HG02759 (cell line): ENCODE measurements at regions not wholly inside any gene's neighbourhood (a gene's known extent, or its start where the extent isn't known, plus 50 kb on each side); places are given as distances from the start of the nearest gene placed in this dataset.
"Not testable (repeated sequence)": the region's sequence is repeated elsewhere in the genome, so short reads cannot be mapped to it uniquely, and the experiment has no call there.

ENCODE experiments used
- ATAC-seq: cut with Tn5 transposase; IDR thresholded peaks from one replicate; pipeline ENCODE4 v1.9.1; 2021; ENCODE audit warnings: mild to moderate bottlenecking, moderate library complexity; ENCODE audit not compliant: unreplicated experiment

DNA sequence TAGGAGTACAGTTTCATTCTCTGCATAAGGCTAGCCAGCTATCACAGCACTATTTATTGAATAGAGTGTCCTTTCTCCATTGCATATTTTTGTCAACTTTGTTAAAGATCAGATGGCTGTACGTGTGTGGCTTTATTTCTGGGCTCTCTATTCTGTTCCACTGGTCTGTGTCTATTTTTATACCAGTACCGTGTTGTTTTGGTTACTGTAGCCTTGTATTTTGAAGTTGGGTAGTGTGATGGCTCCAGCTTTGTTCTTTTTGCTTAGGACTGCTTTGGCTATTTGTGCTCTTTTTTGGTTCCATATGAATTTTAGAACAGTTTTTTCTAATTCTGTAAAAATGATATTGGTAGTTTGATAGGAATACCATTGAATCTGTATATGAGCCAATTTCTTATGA is 182.1 kb upstream of the DIAPH2 start:
- ATAC-seq, result no peak

DNA sequence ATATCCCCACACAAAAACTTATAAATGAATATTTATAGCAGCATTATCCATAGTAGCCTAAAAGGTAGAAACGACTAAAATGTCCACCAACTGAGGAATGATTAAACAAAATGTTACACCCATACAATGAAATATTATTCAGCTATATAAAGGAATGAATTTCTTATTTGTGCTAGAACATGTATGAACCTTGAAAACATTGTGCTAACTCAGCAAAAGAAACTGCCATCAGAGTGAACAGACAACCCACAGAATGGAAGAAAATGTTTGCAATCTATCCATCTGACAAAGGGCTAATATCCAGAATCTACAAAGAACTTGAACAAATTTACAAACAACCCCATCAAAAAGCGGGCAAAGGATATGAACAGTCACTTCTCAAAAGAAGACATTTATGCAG is 155.3 kb upstream of the DIAPH2 start:
- not testable (repeated sequence) for ATAC-seq

DNA sequence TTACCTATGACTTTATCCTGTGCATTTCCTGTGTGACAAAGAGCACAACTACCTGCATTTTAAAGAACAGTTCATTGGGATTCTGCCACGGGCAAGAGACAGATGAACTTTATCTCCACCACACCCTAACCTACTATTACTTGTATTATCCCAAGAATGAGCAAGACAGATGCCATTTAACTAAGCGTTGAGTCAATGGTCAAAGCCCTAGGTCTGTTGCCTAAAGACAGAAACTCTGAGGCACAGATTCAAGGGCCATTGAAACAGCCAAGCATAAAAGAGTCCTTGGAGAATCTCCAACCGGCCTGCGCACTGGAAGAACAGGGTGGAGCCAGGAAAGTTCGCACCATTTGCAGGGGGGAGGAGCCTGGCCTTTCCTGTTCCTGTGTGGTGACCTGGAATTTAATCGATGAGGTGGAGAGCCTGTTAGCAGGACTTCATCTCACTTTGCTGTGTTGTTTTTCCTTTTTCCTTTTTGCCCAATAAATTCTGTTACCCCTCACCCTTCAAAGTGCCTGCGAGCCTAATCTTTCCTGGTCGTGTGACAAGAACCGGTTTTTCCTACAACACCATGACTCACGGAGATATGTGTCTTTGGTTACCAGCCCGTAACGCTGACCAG is 146.4 kb upstream of the DIAPH2 start:
- ATAC-seq, result no peak

DNA sequence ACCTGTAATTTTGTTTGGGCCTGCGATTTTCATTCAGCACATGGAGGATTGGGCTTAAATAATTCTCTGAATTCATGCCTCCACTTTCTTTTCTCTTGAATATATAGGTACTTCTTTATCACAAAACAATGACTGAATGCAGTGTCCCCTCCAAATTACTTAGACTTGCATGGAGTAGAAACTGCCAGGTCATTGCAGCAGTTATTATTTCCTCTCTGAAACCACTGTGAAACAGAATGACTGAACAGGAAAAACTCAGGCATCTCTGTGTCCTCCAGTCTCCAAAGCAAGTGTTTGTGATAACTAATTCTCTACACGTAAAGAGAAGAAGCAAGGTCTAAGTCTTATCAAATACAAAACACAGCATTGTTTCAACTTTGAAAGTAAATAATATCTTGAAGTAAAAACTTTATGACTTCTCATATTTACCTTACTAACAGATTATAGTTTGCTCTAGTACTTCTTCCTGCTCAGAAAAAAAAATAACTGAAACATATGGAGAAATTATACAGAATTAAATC is 144.5 kb upstream of the DIAPH2 start:
- ATAC-seq, result no peak

DNA sequence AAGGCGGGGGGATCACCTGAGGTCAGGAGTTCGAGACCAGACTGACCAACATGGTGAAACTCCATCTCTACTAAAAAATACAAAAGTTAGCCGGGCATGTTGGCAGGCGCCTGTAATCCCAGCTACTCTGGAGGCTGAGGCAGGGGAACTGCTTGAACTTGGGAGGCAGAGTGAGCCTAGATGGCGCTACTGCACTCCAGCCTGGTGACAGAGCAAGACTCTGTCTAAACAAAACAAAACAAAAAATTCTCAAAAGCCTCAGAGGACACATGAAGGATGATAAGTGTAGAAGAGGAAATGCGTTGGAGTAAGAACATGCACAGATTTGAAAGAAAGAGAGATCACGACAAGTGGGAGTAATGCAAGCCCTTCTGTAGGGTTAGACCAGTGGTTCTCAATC is 138.4 kb upstream of the DIAPH2 start:
- ATAC-seq, result not testable (repeated sequence)

DNA sequence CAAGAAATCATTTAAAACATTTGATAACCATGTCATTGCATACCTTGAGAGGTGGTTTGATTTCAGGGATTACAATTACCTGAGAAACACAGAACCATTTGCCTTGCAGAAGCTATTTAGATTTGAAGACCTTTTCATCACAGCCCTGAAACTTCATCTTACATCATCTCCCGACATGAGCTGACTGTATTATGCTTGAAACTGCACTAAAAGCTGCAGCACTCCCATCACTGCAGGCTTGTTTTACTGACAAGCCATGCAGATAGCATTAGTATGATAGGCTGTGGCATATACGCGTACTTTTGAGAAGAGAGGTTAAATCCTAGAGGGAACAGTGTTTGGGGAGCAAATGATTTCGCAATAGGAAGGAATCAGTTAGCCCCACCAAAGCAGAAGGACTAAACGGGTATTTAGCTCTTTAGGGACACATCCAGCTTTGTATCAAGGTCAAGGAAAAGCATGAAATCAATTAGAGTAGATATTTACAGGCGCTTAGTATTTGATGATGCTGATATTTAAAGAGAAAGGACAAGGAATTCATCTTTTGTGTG is 133.2 kb upstream of the DIAPH2 start:
- ATAC-seq, result no peak

DNA sequence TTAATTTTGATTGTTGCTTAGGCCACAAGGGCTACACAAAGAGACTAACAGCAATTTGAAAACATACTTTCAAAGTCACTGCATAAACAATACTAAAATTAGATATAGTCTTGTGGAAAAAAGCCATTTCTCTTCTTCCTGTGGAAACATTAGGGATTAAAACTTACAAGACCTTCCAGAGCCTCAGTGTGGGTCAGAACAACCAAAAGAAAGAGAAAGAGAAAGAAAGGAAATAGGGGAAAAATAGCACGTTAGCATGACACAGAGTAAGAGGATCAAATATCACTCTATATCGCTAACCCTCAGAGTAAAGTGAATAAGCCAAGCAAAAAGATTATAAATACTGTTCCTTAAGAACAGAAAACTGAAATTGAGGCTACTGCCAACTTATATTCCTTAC is 127.8 kb upstream of the DIAPH2 start:
- ATAC-seq, result no peak

DNA sequence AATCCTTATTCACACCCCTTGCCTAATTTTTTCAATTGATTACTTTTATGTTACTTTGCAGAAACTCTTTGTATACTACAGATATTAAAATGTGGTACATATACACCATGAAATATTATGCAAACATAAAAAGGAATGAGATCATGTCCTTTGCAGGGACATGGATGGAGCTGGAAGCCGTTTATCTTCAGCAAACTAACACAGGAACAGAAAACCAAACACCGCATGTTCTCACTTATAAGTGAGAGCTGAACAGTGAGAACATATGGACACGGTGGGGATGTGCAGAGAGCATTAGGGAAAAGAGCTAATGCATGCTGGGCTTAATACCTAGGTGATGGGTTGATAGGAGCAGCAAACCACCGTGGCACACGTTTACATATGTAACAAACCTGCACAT is 123.5 kb upstream of the DIAPH2 start:
- ATAC-seq, result not testable (repeated sequence)

DNA sequence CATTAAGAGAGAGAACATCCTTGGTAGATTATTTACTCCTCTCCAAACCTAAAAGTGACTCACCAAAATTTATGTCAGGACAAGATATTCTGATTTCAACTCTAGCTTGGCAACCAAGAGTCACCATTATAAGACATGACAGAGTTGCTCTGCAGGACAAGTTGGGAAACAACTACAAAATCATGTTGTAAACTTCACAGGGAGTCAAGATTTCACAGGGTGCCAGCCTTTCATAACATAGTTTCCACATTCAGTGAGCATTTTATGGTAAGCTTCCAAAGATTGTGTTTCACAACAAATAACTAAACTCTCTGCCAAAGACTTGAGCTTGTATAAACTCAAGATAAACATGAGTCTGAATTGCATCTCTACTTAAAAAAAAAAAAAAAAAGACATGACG is 121.0 kb upstream of the DIAPH2 start:
- ATAC-seq, result no peak

DNA sequence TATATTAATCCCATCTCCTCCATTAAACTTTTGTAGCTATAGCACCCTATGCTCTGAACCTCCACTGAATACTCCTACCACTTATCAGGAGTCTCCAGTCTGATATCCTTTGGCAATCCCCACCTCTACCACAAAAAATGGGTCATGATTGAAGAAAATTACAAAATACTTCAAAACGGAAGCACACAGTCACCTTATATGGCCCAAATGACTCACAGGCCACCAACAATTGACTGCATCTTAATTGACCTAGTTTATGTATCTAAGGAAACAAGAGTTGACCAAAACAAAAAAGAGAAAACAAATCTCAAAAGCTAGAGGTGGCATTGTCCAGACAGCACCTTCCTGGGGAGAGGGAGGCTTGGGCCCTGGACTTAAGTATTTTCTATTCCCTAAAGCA is 120.0 kb upstream of the DIAPH2 start:
- no peak for ATAC-seq

DNA sequence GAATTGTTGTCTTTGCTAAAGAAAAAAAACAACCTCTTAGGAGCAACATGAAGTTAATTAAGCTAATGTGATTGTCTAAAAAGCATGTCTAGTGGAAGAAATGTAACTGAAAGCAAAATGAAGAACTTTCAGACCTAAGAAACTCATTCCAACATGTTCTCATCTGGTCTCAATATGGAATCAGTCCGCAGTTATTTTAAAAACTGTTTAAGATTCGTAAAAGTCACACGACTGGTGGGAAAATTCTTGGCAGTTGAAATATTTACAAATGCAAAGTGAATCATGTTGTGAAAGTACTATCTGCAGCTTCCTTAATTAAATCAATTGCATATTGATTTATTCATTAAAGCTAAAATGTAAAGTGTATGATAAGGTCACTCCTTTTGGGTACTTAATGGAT is 117.8 kb upstream of the DIAPH2 start:
- no peak for ATAC-seq

DNA sequence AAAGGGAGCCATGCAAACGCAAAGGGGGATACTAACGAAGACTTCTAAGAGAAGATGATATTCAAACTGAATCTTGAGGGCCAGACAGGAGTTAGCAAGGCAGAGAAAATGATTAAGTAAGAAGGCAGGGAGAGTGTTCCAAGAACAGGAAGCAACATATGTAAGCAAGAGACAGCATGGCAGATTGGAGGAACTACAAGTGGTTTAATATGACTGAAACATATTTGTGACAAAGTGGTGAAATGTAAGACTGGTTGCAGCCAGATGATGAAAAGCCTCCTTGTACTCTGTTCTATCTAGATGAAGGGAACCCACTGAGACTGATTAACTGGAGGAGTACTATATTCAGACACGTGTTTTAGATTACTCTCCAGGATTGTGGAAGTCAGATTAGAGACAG is 116.6 kb upstream of the DIAPH2 start:
- ATAC-seq, result no peak

DNA sequence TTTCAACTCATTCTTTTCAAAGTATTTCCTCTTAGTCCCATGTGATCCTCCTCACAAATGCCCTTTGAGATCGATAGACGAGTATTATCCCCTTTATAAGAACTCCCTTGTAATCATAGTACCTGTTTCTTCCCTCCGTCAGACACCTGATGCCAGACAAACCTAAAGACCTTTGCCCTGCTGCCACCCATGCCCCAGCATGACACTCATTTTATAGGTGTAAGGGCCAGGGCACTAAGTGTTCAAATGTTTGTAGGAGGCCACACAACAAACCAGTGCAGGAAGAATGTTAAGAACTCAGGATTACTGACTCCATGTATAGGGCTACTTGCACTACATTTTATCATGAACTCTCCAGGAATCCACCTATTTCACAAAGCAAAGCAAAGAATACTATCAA is 115.6 kb upstream of the DIAPH2 start:
- no peak for ATAC-seq

DNA sequence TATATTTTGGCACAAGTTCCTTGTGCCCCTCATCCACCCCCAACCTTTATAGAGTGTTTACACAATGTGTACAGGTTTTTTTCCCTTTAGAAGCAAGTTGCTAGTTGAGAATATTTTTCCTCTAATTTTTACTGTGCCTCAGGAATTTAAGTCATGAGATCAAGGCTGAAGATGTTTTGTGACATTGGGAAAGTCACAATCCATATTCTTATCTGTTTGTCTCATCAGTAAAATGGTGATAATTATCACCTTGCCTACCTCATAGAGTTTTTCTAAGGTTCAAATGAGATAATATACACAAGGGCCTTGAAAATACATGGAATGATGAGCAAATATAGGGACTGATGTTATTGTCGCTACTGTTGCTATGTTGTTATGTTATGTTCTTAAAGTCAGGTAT is 109.6 kb upstream of the DIAPH2 start:
- ATAC-seq, result no peak

DNA sequence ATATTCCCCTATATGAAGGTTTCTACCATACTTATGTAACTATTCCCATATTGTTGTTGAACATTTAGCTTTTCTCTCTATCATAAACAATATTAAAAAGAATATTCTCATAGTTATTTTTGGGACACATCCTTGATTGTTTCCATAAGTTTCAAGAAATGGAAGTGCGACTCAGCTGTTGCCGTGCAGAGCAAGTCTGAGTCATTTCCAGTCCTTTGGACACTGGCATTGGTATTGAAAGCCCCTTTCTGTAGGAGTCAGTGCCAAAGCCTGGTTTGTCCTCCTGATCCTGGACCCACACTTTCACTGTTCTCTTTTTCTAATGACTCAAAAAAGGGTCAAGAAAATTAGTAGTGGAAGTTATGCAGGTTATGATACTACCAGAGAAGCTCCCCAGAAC is 108.3 kb upstream of the DIAPH2 start:
- no peak for ATAC-seq

DNA sequence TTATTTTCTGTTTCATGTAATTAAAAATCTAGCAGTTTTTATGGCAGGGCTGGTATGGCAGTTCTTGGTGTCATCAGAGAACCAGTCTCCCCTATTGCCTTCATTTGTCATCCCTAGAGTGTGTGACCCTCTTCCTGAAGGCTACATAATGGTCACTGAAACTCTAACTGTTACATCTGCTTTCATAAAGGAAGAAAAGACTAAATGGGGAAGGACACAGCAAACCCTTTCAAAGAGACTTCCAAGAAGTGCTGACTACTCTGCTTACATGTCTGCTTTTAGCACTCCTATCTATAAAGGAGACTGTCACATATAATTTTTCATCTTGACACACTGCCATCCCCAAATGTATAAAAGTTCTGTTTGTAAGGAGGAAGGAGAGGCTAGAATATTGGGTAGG is 105.9 kb upstream of the DIAPH2 start:
- ATAC-seq, result no peak

DNA sequence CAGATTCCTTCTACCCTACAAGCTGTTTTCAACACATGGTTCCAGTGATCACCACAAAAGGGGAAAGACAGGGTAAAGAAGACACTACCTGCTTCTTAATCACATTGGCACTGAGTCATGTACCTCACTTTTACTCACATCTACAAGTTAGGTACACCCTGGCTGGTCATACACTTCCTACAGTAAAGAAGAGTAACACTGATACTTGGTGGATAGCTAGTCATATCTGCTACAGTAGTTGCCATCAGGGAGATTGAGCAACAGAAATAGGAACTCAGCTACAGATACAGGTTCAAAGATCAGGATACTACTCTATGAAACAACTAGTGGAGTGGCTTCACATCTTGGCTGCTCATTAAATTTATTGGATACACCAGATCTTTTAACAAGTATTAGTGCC is 105.4 kb upstream of the DIAPH2 start:
- no peak for ATAC-seq

DNA sequence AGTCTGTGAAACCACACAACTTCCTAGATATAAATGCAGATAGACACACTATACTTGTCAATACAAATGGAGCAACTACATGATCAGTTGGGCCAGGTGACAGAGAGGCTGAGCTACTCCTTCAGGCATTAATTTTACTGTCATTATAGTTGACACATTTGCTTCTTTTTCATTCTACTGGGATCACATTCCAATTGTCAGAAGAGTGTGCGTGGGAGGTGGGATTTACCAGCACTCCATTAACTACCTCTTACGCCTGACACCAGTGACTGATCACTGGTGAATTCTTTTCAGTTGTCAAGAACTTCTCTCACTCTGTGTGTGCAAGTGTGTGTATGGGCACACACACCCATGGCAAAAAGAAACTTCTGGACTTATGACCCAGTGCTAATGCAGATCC is 94.2 kb upstream of the DIAPH2 start:
- no peak for ATAC-seq

DNA sequence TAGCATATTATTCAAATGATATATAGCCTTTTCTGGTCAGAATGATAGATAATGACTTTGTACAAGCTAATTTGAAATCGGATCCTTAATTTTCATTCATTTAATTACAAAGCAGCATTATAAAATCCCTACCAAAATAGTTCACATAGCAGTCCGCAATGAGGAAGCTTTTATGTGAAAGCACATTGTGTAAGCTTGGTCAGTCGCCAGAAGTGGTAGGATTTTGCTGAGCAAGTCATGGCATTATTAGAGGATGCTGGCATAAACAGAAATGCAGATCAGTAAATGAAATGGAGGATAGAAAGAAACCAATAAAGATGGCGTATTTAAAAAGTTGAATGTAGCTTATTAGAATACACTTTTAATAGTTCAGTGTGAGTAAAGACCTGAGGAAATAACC is 93.2 kb upstream of the DIAPH2 start:
- ATAC-seq, result no peak

DNA sequence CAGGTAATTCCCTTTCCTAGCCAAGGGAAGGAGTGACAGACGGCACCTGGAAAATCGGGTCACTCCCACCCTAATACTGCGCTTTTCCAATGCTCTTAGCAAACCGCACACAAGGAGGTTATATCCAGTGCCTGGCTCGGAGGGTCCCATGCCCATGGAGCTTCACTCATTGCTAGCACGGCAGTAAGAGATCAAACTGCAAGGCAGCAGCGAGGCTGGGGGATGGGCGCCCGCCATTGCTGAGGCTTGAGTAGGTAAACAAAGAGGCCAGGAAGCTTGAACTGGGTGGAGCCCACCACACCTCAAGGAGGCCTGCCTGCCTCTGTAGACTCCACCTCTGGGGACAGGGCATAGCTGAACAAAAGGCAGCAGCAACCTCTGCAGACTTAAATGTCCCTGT is 86.8 kb upstream of the DIAPH2 start:
- not testable (repeated sequence) for ATAC-seq

DNA sequence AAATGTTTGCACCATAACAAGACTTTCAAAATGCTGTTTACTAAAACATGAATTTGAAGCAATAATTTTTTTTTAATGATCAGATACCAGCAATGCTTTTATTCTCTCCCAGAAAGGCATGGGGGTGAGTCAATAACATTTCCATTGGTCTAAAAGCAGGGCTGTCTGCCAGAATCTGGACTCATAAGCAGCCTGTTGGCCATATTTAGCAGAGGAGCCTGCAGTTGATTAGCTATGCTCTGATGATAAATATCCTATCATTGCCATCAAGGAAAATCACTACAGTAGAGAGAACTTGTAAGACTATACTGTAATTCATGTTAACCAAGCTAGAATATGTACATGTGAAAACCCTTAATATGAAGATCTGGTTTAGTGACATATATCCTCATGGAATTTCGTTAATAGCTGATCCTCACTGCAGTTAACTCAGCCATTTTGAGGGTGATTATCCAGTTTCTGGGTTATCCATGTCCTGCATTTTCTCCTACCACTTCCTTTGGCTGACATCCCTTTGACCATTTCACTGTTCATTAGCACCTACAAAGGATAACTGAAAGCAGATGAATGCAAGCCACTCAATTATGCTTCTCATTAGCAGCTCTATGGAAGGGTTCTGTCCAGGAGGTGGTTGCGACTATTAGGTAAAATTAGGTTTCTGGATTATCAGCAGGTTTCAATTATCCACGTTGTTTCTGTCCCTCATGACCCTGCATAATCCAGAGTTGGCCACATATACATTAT is 72.9 kb upstream of the DIAPH2 start:
- no peak for ATAC-seq

DNA sequence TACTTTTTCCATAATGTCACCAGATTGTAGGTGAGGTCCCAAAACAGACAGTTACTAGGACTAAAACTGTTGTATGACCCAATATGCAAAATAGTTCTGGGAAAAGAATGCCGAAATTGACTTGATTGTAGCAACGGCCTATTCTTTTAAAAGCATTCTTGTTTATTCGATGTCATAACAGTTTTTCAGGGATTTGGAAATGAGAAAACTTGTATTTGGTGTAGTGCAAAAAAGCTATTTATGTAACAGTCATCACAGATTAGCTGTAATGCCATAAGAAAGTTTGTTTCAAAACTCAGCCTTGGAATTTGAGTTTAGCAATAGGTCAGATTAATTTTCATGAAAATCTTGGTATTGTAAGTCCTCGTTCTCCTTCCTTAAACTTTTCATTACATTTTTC is 69.2 kb upstream of the DIAPH2 start:
- ATAC-seq, result no peak
